ENCODE measurements at regions not wholly inside any gene's neighbourhood (a gene's known extent, or its start where the extent isn't known, plus 50 kb on each side); places are given as distances from the start of the nearest gene placed in this dataset.

- no peak for DNase-seq (ENCODE audit: extremely low spot score)
- CTCF ChIA-PET, result no interaction called here
- TF ChIP-seq BHLHE40 (IDR thresholded peaks at IDR 0.05; ENCODE audit: borderline replicate concordance) (no peak), FOXA1 (IDR thresholded peaks at IDR 0.05) (no peak), SP1 (IDR thresholded peaks at IDR 0.05) (no peak), CTBP1 (IDR thresholded peaks at IDR 0.05; ENCODE audit: borderline replicate concordance) (no peak)
- POLR2A ChIA-PET, result no interaction called here
These were observed 51.9 kb upstream of the EP300 start for GRCh38 chr22:41040483-41040882.

- TF ChIP-seq SUZ12 (IDR thresholded peaks at IDR 0.05) (no peak), FOXK2 (IDR thresholded peaks at IDR 0.05) (no peak), ARNT (IDR thresholded peaks at IDR 0.05) (no peak), FOXM1 (IDR thresholded peaks at IDR 0.05; ENCODE audit: borderline replicate concordance) (no peak), FOXA1 (IDR thresholded peaks at IDR 0.05) (no peak), LEF1 (IDR thresholded peaks at IDR 0.05; ENCODE audit: borderline replicate concordance) (no peak), ZNF384 (IDR thresholded peaks at IDR 0.05) (no peak), ELF4 (IDR thresholded peaks at IDR 0.05) (no peak), NFRKB (IDR thresholded peaks at IDR 0.05) (no peak), PKNOX1 (IDR thresholded peaks at IDR 0.05) (no peak), SP1 (IDR thresholded peaks at IDR 0.05) (no peak)
- ChIA-PET CTCF (no interaction called here), POLR2A (no interaction called here)
- no peak for DNase-seq (ENCODE audit: extremely low spot score)
These were observed 50.9 kb upstream of the EP300 start for GRCh38 chr22:41041532-41041931.
